Activated CD8-positive, alpha-beta T cell treated with anti-CD3 and anti-CD28 coated beads, Interleukin-2, amount 10 ng/mL, durations not matched to agents 7 days and 5 days (primary cell): ENCODE measurements at regions not wholly inside any gene's neighbourhood (a gene's known extent, or its start where the extent isn't known, plus 50 kb on each side); places are given as distances from the start of the nearest gene placed in this dataset.

Source experiments
- ATAC-seq: fragments of 150-1000 bp; cut with Tn5 transposase; one replicate; pipeline ENCODE4 v1.10.0; 2021; ENCODE audit warnings: moderate library complexity
- CTCF ChIA-PET: fragments of 350-600 bp; sonication (Branson Sonifier 250); formaldehyde crosslinking; loops from one replicate; lab custom pipeline; 2021; ENCODE audit warnings: antibody characterized with exemption; lab: Charles Lee
- POLR2A ChIA-PET: fragments of 350-600 bp; sonication (Branson Sonifier 250); formaldehyde crosslinking; loops from one replicate; lab custom pipeline; 2021; ENCODE audit warnings: antibody characterized with exemption; lab: Charles Lee
- DNase-seq: peaks from one replicate; pipeline ENCODE4 v3.0.0-alpha.2; 2020
- H3K27ac Mint-ChIP-seq: one replicate; pipeline ENCODE4 v1.8.0; 2021; ENCODE audit warnings: mild to moderate bottlenecking, mixed read lengths
- H3K27me3 Mint-ChIP-seq: one replicate; pipeline ENCODE4 v1.8.0; 2021; ENCODE audit warnings: low read depth, mixed read lengths
- H3K36me3 Mint-ChIP-seq: one replicate; pipeline ENCODE4 v1.8.0; 2021; ENCODE audit warnings: low read depth, mixed read lengths
- H3K4me1 Mint-ChIP-seq: one replicate; pipeline ENCODE4 v1.8.0; 2021; ENCODE audit warnings: low read depth, mixed read lengths
- H3K4me3 Mint-ChIP-seq: one replicate; pipeline ENCODE4 v1.8.0; 2021; ENCODE audit warnings: mild to moderate bottlenecking, mixed read lengths
- H3K9me3 Mint-ChIP-seq: one replicate; pipeline ENCODE4 v1.8.0; 2022; ENCODE audit warnings: mixed read lengths; ENCODE audit not compliant: insufficient read depth

DNA sequence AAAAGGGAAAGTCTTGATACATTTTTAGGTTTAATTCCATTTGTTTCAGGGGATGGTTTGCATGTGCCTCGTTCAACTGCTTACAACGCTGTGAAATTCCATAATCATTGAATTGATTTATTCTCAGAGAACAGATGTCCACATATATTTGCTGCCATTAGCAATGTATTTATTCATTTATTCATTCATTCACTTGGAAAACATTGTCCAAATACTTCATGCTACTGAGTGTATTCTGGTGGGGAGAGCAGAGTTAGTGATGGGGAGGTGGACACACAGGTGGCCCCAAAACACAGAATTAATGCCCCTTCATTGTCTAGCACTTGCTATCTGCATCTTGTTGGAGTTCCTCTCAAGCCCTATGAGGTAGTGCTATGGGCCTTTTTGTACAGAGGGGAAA is 141.2 kb upstream of the PARP11 start:
- ATAC-seq (no peak), DNase-seq (no peak)
- no peaks in the 10 kb centered on the region for H3K9me3 Mint-ChIP-seq
- H3K4me3 Mint-ChIP-seq: no peak overlapping the region
- H3K27ac Mint-ChIP-seq: no peak overlapping the region
- ChIA-PET CTCF (no interaction called here), POLR2A (no interaction called here)
- H3K4me1 Mint-ChIP-seq: no peaks in the 10 kb centered on the region
- peaks cover 5% of the 10 kb centered on the region for H3K27me3 Mint-ChIP-seq
- H3K36me3 Mint-ChIP-seq: no peaks in the 10 kb centered on the region

DNA sequence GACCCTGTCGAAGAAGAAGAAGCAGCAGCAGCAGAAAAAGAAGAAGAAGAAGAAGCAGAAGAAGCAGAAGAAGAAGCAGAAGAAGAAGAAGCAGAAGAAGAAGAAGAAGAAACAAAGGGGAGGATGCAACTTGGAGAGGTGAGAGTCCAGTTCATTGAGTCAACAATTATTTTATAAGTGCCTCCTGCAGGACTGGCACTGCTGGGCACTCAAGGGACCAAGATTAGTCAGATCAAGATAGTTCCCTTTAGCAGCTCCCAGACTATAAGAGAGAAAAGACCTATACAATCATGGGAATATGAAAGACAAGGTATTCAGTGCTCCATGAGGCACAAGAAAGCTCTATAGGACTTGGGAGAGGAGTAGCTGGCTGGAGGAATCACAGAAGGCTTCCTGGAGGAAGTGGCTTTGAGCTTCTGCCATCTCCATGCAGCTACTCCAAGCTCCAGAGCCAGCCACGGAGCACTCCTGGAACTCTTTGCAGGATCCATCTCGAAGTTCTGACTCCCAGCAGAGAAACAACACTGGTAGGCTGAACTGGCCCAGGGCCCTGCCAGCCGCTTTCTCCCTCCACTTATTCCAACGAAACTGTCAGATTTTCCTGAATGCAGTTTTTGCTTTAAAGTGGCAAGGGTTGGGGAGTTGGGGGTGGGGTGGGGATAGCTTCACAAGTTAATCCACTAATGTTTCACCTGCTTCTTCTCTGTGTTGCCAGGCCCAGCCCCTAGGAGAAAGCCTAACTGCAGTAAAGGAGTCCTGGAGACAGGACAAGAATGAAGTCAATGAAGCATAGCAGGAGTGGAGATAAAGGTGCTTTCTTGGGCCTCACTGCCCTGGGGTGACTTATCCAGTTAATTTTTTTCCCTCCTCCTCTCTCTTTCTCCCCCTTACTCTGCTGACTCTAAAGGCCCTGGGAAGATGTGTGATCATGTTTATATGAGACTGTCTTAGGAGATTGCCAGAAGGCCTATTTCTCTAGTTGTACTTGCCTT is 140.1 kb upstream of the PARP11 start:
- H3K4me3 Mint-ChIP-seq: no peak overlapping the region
- ATAC-seq (no peak), DNase-seq (no peak)
- no peaks in the 10 kb centered on the region for H3K9me3 Mint-ChIP-seq
- H3K4me1 Mint-ChIP-seq: no peaks in the 10 kb centered on the region
- peaks cover 7% of the 10 kb centered on the region for H3K27me3 Mint-ChIP-seq
- ChIA-PET POLR2A (no interaction called here), CTCF (interaction anchor here (1.9 kb wide), 1 partner anchor 264 kb away, joined by 6 read pairs; no protein-coding TSS in a partner anchor)
- H3K36me3 Mint-ChIP-seq: no peaks in the 10 kb centered on the region
- H3K27ac Mint-ChIP-seq: no peak overlapping the region

DNA sequence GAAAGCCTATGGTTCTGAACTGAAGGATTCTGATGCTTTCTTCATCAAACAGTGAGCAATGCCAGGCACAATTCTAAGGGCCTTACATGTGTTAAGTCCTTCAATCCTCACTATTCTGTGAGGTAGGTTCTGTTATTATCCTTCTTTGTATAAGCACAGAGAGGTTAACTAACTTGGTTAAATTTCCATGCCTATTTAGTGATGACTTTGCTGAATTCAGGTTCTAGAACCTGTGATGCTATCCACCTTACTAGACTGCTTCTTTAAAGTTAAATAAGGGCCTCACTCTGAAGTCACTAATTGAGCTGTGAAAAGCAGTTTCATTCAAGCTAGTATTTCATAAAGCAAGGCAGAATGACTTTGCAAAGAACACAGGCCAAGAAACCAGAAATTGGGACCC is 138.9 kb upstream of the PARP11 start:
- no peak for DNase-seq
- peaks cover 7% of the 10 kb centered on the region for H3K27me3 Mint-ChIP-seq
- H3K36me3 Mint-ChIP-seq: no peaks in the 10 kb centered on the region
- H3K4me1 Mint-ChIP-seq: no peaks in the 10 kb centered on the region
- CTCF ChIA-PET: interaction anchor here (1.9 kb wide), 1 partner anchor 265 kb away, joined by 6 read pairs; no protein-coding TSS in a partner anchor
- no peak overlapping the region for H3K27ac Mint-ChIP-seq
- ATAC-seq: no peak
- POLR2A ChIA-PET: no interaction called here
- H3K9me3 Mint-ChIP-seq: no peaks in the 10 kb centered on the region
- H3K4me3 Mint-ChIP-seq: no peak overlapping the region

DNA sequence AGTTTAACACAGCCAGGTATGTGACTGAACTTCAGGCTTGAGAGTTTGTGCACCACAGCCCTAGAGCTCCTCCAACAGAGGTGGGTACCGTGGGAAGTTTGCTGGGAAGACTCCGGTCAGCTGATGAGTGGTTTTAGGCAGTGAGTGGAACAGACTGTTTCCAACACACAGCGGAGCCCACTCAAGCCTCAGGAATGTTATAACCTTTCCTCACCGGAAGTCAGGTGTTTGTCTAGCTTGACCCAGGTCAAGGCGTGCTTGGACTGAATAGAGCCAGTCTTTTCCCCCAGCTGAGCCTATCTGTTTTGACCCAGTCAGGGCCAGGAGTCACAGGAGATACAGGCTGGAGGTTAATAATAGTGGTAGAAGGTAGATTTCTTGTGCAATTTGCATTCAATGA is 138.4 kb upstream of the PARP11 start:
- Mint-ChIP-seq H3K9me3 (no peaks in the 10 kb centered on the region), H3K27me3 (peaks cover 7% of the 10 kb centered on the region), H3K4me1 (no peaks in the 10 kb centered on the region), H3K4me3 (no peak overlapping the region), H3K27ac (no peak overlapping the region), H3K36me3 (no peaks in the 10 kb centered on the region)
- DNase-seq: no peak
- no peak for ATAC-seq
- ChIA-PET POLR2A (no interaction called here), CTCF (interaction anchor here (1.9 kb wide), 1 partner anchor 265 kb away, joined by 6 read pairs; no protein-coding TSS in a partner anchor)

DNA sequence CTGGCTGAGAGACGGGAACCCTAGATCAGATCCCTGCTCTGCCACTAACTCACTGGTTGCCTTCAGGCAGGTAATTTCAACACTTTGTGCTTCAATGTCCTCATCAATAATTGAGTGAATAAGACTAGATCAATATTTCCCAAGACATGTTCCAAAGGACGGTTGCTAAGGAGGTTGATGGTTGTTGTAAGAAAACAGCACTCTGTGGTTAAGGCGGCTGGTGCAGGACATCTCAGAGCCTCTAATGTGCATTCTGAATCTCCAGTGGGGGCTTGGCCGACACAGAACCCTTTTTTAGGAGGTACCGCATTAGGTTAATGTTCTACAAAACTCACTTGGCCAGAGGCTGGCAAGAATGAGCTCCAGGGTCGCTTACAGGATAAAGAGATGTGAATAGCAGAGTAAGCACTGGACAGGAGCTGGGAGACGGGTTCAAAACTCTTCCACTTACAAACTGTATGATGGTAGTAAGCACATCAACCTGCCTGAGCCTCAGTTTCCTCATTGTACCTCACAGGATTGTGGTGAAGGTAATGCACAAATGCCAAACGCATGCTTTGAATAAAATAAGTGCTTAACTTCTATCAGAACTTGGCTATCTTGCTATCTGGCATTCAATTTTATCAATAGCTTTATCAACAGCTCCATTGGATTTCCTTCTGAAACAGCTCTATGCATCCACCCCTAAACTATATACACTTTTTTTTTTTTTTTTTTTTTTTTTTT is 136.9 kb upstream of the PARP11 start:
- H3K36me3 Mint-ChIP-seq: no peaks in the 10 kb centered on the region
- DNase-seq (no peak), ATAC-seq (no peak)
- H3K27ac Mint-ChIP-seq: no peak overlapping the region
- ChIA-PET CTCF (interaction anchor here (1.8 kb wide), 1 partner anchor 267 kb away, joined by 5 read pairs; no protein-coding TSS in a partner anchor), POLR2A (no interaction called here)
- peaks cover 4% of the 10 kb centered on the region for H3K4me1 Mint-ChIP-seq
- H3K9me3 Mint-ChIP-seq: no peaks in the 10 kb centered on the region
- H3K27me3 Mint-ChIP-seq: peaks cover 7% of the 10 kb centered on the region
- H3K4me3 Mint-ChIP-seq: no peak overlapping the region

DNA sequence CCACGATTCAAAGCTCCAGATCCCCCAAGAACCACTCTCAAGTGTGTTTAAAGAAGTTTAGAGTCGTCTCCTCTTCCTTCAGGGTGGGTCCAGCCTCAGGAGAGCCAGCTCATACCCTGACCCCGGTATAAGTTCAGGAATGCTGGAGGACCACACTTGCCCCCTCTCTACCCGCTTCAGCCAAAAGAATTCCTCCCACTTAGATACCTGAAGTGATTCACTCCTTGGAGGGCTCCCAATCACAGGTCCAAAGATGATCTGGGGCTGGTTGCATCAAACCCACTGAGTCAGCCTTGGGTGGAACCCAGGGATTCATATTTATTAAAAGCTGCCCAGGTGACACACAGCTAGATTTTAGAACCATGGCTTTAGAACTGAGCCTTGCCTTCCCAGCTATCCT is 133.5 kb upstream of the PARP11 start:
- Mint-ChIP-seq H3K36me3 (peaks cover under 1% of the 10 kb centered on the region), H3K27ac (no peak overlapping the region), H3K4me1 (peaks cover 11% of the 10 kb centered on the region), H3K4me3 (no peak overlapping the region), H3K27me3 (peaks cover 2% of the 10 kb centered on the region), H3K9me3 (no peaks in the 10 kb centered on the region)
- ChIA-PET CTCF (interaction anchor here (1.1 to 2.7 kb wide), 2 partner anchors 10 to 270 kb away, joined by 7 to 15 read pairs; no protein-coding TSS in a partner anchor), POLR2A (no interaction called here)
- ATAC-seq (no peak), DNase-seq (no peak)

DNA sequence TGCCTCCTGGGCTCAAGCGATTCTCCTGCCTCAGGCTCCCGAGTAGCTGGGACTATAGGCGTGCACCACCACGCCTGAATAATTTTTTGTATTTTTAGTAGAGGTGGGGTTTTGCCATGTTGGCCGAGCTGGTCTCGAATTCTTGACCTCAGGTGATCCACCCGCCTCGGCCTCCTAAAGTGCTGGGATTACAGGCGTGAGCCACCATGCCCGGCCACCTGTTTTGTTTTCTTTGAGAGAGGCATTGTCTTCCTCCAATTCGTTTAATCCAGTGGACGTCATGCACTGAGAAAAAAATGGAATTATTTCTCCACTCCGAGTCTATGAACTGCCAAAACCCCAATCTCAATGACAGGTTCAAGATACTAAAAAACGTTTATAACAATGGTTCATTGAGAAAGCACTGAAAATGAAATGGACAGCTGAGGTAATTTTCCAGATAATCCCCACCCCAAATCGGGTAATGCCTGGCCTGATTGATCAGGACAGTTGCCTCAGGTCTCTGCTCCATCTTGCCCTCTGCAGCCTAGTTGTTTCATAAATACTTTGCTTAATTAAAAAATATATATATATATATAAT is 132.7 kb upstream of the PARP11 start:
- Mint-ChIP-seq H3K36me3 (peaks cover 5% of the 10 kb centered on the region), H3K4me3 (no peak overlapping the region), H3K27me3 (peaks cover 2% of the 10 kb centered on the region), H3K27ac (no peak overlapping the region), H3K9me3 (peaks cover 4% of the 10 kb centered on the region), H3K4me1 (peaks cover 12% of the 10 kb centered on the region)
- ChIA-PET POLR2A (no interaction called here), CTCF (interaction anchor here (2.7 kb wide), 1 partner anchor 271 kb away, joined by 15 read pairs; no protein-coding TSS in a partner anchor)
- ATAC-seq: no peak
- no peak for DNase-seq

DNA sequence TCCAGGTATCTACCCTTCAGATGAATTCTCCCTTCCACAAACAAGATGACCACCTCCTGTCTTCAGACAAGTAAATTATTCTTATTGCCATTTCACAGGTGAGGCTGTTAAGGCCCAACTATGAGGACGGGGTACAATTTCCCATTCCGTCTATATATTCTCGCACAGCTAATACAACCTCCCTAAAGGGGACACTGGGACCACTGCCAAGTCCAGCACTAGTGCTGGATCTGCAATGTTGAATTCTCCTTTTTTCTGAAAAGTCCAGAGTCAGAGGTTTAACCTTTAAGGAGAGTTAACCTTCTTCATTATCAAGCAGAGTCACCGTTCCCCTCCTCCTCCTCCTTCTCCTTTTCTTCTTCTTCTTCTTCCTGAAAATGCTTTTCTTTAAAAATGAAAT is 130.4 kb upstream of the PARP11 start:
- Mint-ChIP-seq H3K4me1 (peaks cover 22% of the 10 kb centered on the region), H3K9me3 (peaks cover 4% of the 10 kb centered on the region), H3K27me3 (no peaks in the 10 kb centered on the region), H3K27ac (no peak overlapping the region), H3K4me3 (no peak overlapping the region), H3K36me3 (peaks cover 5% of the 10 kb centered on the region)
- DNase-seq (no peak), ATAC-seq (no peak)
- ChIA-PET CTCF (interaction anchor here (1.6 kb wide), 1 partner anchor 273 kb away, joined by 7 read pairs; no protein-coding TSS in a partner anchor), POLR2A (no interaction called here)

DNA sequence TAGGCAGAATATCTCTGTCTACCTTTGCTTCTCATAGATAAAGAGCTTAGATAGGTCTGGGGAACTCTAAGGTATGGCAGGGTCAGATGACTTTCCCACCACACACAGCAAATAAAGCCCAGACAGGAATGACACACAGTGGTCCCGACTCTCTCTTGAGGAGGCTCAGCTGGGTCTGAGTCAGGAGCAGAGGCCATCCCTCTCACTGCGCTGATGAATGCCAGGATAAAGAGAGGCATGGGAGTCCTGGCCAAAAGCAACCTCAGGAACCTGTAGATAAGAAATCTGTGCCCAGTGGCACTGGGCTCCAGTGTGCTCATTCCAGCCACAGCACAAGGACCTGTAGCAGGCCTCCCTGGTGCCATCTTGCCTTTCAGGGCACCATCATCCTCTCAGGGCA is 129.4 kb upstream of the PARP11 start:
- Mint-ChIP-seq H3K36me3 (peaks cover 5% of the 10 kb centered on the region), H3K27me3 (no peaks in the 10 kb centered on the region), H3K4me3 (no peak overlapping the region), H3K9me3 (peaks cover 4% of the 10 kb centered on the region), H3K27ac (no peak overlapping the region), H3K4me1 (peaks cover 30% of the 10 kb centered on the region)
- ATAC-seq: no peak
- CTCF ChIA-PET: interaction anchor here (1.6 kb wide), 1 partner anchor 274 kb away, joined by 7 read pairs; no protein-coding TSS in a partner anchor
- POLR2A ChIA-PET: no interaction called here
- no peak for DNase-seq

DNA sequence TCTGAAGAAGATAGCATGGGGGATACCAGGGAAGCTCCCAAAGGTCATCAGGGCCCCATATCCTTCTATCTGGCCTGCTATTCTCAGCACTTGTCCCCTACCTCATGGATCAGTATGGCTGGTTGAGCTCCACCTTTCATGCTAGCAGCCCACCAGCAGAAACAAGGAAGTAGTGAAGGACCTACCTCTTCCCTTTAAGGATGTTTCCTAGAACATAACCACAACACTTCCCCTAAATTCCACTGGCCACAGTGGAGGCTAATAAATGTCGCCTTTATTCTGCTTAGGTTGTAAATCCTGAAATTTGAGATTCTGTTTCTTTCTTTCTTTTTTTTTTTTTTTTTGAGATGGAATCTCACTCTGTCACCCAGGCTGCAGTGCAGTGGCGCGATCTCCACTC is 128.6 kb upstream of the PARP11 start:
- ChIA-PET CTCF (interaction anchor here (4.7 to 11.4 kb wide), 2 partner anchors 116 to 275 kb away, joined by 49 to 163 read pairs; no protein-coding TSS in a partner anchor), POLR2A (no interaction called here)
- no peaks in the 10 kb centered on the region for H3K27me3 Mint-ChIP-seq
- no peak for DNase-seq
- H3K9me3 Mint-ChIP-seq: peaks cover 4% of the 10 kb centered on the region
- no peak overlapping the region for H3K4me3 Mint-ChIP-seq
- peaks cover 34% of the 10 kb centered on the region for H3K4me1 Mint-ChIP-seq
- no peak for ATAC-seq
- H3K36me3 Mint-ChIP-seq: peaks cover 5% of the 10 kb centered on the region
- no peak overlapping the region for H3K27ac Mint-ChIP-seq

DNA sequence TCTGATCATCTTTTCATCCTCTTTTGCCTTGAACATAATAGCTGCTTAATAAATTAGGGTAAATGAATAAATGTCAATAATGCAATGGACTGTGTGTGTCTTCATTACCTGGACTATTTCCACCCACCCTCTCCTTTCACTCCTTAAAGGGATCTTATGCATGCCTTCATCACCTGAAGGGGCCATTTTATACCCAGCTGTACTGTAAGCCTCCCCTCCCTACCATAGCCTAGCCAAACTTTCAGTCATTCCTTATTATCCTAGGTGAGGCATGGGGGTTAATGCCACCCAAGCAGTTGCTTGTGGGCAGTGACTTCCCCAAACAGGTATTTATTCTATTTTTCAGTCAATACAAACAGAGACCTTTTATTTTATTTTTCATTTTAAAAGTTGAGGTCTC is 127.8 kb upstream of the PARP11 start:
- no peak overlapping the region for H3K27ac Mint-ChIP-seq

More for the DNA sequence above, 127.8 kb upstream of the PARP11 start:
- Mint-ChIP-seq H3K36me3 (peaks cover 5% of the 10 kb centered on the region), H3K27me3 (no peaks in the 10 kb centered on the region), H3K9me3 (peaks cover 4% of the 10 kb centered on the region), H3K4me1 (peaks cover 41% of the 10 kb centered on the region), H3K4me3 (no peak overlapping the region)
- POLR2A ChIA-PET: interaction anchor here (2.0 kb wide), 1 partner anchor 276 kb away, joined by 7 read pairs; no protein-coding TSS in a partner anchor
- CTCF ChIA-PET: interaction anchor here (0.9 to 11.4 kb wide), 7 partner anchors 12 to 276 kb away, joined by 3 to 163 read pairs (median 3); no protein-coding TSS in a partner anchor
- DNase-seq: no peak
- no peak for ATAC-seq
